T-helper 17 cell (primary cell): ENCODE measurements at regions not wholly inside any gene's neighbourhood (a gene's known extent, or its start where the extent isn't known, plus 50 kb on each side); places are given as distances from the start of the nearest gene placed in this dataset.

Source experiments
- ATAC-seq: fragments of 150-1000 bp; cut with Tn5 transposase; 2 replicates; pipeline ENCODE4 v1.10.0; 2021; ENCODE audit warnings: mild to moderate bottlenecking, moderate library complexity
- DNase-seq, 3 donors: peaks; one replicate each; pipeline versions ENCODE4 v3.0.0 to v3.0.0-alpha.2; 2020 to 2021
- H3K9me3 ChIP-seq: one replicate; pipeline ENCODE4 v1.7.0; 2013; ENCODE audit warnings: low read length, mild to moderate bottlenecking; ENCODE audit not compliant: control insufficient read depth, poor library complexity, severe bottlenecking
- H3K27ac Mint-ChIP-seq: one replicate; pipeline ENCODE4 v1.8.0; 2022; ENCODE audit warnings: mild to moderate bottlenecking, moderate library complexity, mixed read lengths
- H3K27me3 Mint-ChIP-seq: one replicate; pipeline ENCODE4 v1.8.0; 2022; ENCODE audit warnings: mixed read lengths
- H3K36me3 Mint-ChIP-seq: one replicate; pipeline ENCODE4 v1.8.0; 2022; ENCODE audit warnings: low read depth, mixed read lengths
- H3K4me1 Mint-ChIP-seq: one replicate; pipeline ENCODE4 v1.8.0; 2022; ENCODE audit warnings: mild to moderate bottlenecking, mixed read lengths
- H3K4me3 Mint-ChIP-seq: one replicate; pipeline ENCODE4 v1.8.0; 2022; ENCODE audit warnings: mild to moderate bottlenecking, moderate library complexity, mixed read lengths

GRCh38 chr3:29033511-29033910 is 247.4 kb upstream of the RBMS3 start:
- no peaks in the 10 kb centered on the region for H3K9me3 ChIP-seq
- Mint-ChIP-seq H3K27ac (no peak overlapping the region), H3K4me3 (no peak overlapping the region), H3K4me1 (no peaks in the 10 kb centered on the region), H3K36me3 (no peaks in the 10 kb centered on the region), H3K27me3 (no peaks in the 10 kb centered on the region)
- ATAC-seq (no peak), DNase-seq (no peak)

- Mint-ChIP-seq H3K4me3 (no peak overlapping the region), H3K27ac (no peak overlapping the region), H3K4me1 (no peaks in the 10 kb centered on the region), H3K36me3 (no peaks in the 10 kb centered on the region), H3K27me3 (no peaks in the 10 kb centered on the region)
- ATAC-seq (no peak), DNase-seq (no peak)
- H3K9me3 ChIP-seq = no peaks in the 10 kb centered on the region
These were observed 230.7 kb upstream of the RBMS3 start for GRCh38 chr3:29050155-29050554.

- DNase-seq (no peak), ATAC-seq (no peak)
- Mint-ChIP-seq H3K27ac (no peak overlapping the region), H3K27me3 (no peaks in the 10 kb centered on the region), H3K4me3 (no peak overlapping the region), H3K4me1 (no peaks in the 10 kb centered on the region), H3K36me3 (no peaks in the 10 kb centered on the region)
- no peaks in the 10 kb centered on the region for H3K9me3 ChIP-seq
These were observed 223.5 kb upstream of the RBMS3 start for GRCh38 chr3:29057326-29057725.

DNA sequence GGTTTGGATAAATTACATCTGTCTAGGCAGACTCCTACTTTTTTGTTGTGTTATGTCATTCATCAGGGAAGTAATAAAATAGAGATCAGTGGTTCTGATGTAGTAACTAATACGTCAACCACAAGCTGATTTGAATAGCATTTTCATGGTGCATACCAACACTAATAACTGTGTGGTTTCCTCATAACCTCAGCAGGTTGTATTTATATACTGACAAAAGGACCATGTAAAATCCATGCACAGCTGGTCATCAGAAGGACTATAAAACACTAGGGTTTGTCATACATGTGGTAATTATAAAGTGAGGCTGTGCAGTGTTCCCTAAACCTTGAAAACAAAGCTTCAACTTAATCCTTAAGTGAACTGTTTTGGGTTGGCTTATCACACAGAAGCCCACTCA is 216.8 kb upstream of the RBMS3 start:
- DNase-seq (no peak), ATAC-seq (no peak)
- H3K36me3 Mint-ChIP-seq = no peaks in the 10 kb centered on the region
- H3K4me3 Mint-ChIP-seq = no peak overlapping the region
- no peaks in the 10 kb centered on the region for H3K27me3 Mint-ChIP-seq
- no peak overlapping the region for H3K27ac Mint-ChIP-seq
- no peaks in the 10 kb centered on the region for H3K9me3 ChIP-seq
- H3K4me1 Mint-ChIP-seq = no peaks in the 10 kb centered on the region

DNA sequence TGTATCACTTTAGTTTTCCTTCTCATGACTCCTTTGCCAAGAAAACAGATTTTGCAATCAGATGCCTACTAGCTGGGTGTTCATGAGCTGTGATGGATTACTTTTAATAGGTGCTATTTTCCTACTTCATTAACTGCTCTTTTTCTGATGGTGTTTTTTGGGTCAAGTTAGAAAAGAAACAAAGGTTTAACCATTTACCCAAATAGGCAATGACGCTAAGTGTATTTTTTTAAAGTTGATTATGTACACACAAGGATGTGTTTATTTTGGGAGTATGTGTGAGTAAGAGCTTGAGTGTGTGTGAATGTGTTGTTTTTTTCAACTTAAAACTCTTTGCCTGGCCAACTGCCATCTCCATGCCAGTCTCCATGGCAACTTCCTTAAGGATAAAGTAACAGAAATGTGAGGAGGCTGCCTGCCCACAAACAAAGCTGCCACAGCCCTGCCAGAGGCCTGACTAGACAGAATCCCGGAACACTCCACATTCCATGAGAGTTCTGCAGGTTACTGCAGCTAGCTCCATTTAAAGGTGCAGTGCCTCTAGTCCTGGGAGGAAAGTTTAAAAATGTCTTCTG is 215.6 kb upstream of the RBMS3 start:
- Mint-ChIP-seq H3K36me3 (no peaks in the 10 kb centered on the region), H3K4me3 (no peak overlapping the region), H3K27ac (no peak overlapping the region), H3K4me1 (no peaks in the 10 kb centered on the region), H3K27me3 (no peaks in the 10 kb centered on the region)
- no peak for DNase-seq
- H3K9me3 ChIP-seq = no peaks in the 10 kb centered on the region
- no peak for ATAC-seq

DNA sequence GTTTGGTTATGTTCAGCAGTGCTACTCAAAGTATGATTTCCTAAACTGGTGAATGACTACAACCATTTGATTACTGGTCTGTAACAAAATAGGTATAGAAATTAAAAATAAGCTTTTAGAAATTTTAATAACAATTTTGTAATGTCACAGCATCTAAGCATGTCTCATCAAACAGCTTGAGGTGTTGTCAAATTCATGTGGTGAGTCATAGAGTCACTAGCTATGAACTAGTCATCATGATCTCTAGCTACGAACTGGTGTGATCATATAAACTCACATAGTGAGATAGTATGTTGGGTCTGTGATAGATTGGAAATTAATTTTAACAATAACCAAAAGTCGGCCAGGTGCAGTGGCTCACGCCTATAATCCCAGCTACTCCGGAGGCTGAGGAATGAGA is 213.9 kb upstream of the RBMS3 start:
- no peak for ATAC-seq
- Mint-ChIP-seq H3K36me3 (no peaks in the 10 kb centered on the region), H3K4me1 (no peaks in the 10 kb centered on the region), H3K27me3 (no peaks in the 10 kb centered on the region), H3K27ac (no peak overlapping the region), H3K4me3 (no peak overlapping the region)
- H3K9me3 ChIP-seq = no peaks in the 10 kb centered on the region
- no peak for DNase-seq

GRCh38 chr3:29070959-29071634 is 209.8 kb upstream of the RBMS3 start:
- Mint-ChIP-seq H3K4me3 (no peak overlapping the region), H3K27me3 (no peaks in the 10 kb centered on the region), H3K36me3 (no peaks in the 10 kb centered on the region), H3K4me1 (no peaks in the 10 kb centered on the region), H3K27ac (no peak overlapping the region)
- no peak for ATAC-seq
- H3K9me3 ChIP-seq = no peaks in the 10 kb centered on the region
- no peak for DNase-seq

- Mint-ChIP-seq H3K36me3 (no peaks in the 10 kb centered on the region), H3K4me1 (no peaks in the 10 kb centered on the region), H3K4me3 (no peak overlapping the region), H3K27me3 (no peaks in the 10 kb centered on the region), H3K27ac (no peak overlapping the region)
- DNase-seq (no peak), ATAC-seq (no peak)
- no peaks in the 10 kb centered on the region for H3K9me3 ChIP-seq
These were observed 208.3 kb upstream of the RBMS3 start for GRCh38 chr3:29072611-29073010.

DNA sequence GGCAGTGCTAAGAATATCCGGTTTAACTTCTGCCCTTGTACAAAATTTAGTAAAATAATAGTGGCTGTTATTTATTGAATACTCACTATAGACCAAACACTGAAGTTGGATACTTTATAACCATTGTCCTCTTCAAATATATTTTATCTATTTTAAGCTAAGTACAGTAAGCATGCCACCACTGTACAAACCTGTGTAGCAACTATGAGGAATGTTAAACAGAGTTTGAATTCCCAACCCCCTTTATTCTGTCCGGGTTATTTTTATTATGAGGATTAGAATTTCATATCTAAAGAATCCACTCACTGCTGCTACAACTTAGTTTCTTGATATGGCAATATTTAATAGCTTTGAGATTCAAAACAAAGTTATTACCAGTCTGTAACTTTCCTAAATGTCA is 203.5 kb upstream of the RBMS3 start:
- Mint-ChIP-seq H3K4me3 (no peak overlapping the region), H3K27me3 (no peaks in the 10 kb centered on the region), H3K4me1 (no peaks in the 10 kb centered on the region), H3K27ac (no peak overlapping the region), H3K36me3 (no peaks in the 10 kb centered on the region)
- no peak for ATAC-seq
- DNase-seq = no peak
- H3K9me3 ChIP-seq = no peaks in the 10 kb centered on the region

DNA sequence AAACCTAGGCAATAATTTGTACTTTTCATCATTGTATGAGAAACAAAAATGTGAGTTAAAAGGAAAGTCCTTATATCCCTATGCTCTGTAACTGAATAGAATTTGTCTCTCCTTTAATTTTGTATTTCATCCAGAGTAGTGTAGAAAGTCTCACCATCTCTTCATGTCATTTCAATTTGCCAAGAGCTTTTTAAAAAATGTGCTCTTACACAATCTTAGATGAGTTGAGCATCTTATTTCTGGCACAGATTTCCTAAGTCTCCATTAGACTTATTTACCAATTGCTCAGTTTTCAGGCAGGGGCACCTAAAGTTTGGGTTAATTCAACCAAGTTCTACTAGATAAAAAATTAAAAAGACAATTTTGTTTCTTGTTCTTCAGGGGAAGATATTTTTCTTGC is 201.5 kb upstream of the RBMS3 start:
- no peak overlapping the region for H3K4me3 Mint-ChIP-seq
- DNase-seq (no peak), ATAC-seq (no peak)
- H3K27ac Mint-ChIP-seq = no peak overlapping the region
- no peaks in the 10 kb centered on the region for H3K27me3 Mint-ChIP-seq
- no peaks in the 10 kb centered on the region for H3K9me3 ChIP-seq
- H3K36me3 Mint-ChIP-seq = no peaks in the 10 kb centered on the region
- H3K4me1 Mint-ChIP-seq = no peaks in the 10 kb centered on the region

- Mint-ChIP-seq H3K4me3 (no peak overlapping the region), H3K27me3 (no peaks in the 10 kb centered on the region), H3K27ac (no peak overlapping the region), H3K36me3 (no peaks in the 10 kb centered on the region), H3K4me1 (no peaks in the 10 kb centered on the region)
- DNase-seq = no peak
- H3K9me3 ChIP-seq = no peaks in the 10 kb centered on the region
- ATAC-seq = no peak
These were observed 199.9 kb upstream of the RBMS3 start for GRCh38 chr3:29080967-29081366.

DNA sequence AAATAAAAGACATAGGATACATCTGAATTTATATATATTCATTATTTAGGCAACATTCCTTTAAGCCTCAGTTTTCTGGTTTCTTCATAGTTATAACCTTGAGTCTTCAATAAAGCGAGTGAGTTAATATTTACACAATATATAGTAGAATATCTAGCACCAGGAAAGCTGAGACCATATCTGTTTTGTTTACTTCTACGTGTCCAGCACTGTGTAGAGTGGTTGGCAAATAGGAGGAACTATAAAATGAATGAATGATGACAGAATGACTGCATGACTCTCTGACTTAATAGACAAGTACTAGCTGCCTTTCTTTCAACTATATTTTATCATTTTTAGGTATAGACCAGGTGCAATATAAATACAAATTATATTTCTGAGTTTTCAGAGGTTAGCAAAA is 197.8 kb upstream of the RBMS3 start:
- no peaks in the 10 kb centered on the region for H3K9me3 ChIP-seq
- no peaks in the 10 kb centered on the region for H3K36me3 Mint-ChIP-seq
- no peak overlapping the region for H3K4me3 Mint-ChIP-seq
- H3K4me1 Mint-ChIP-seq = no peaks in the 10 kb centered on the region
- H3K27ac Mint-ChIP-seq = no peak overlapping the region
- DNase-seq = no peak
- H3K27me3 Mint-ChIP-seq = no peaks in the 10 kb centered on the region
- ATAC-seq = no peak

- ATAC-seq (no peak), DNase-seq (no peak)
- no peaks in the 10 kb centered on the region for H3K9me3 ChIP-seq
- H3K27me3 Mint-ChIP-seq = no peaks in the 10 kb centered on the region
- no peak overlapping the region for H3K4me3 Mint-ChIP-seq
- H3K4me1 Mint-ChIP-seq = no peaks in the 10 kb centered on the region
- no peak overlapping the region for H3K27ac Mint-ChIP-seq
- H3K36me3 Mint-ChIP-seq = no peaks in the 10 kb centered on the region
These were observed 197.2 kb upstream of the RBMS3 start for GRCh38 chr3:29083676-29084075.

DNA sequence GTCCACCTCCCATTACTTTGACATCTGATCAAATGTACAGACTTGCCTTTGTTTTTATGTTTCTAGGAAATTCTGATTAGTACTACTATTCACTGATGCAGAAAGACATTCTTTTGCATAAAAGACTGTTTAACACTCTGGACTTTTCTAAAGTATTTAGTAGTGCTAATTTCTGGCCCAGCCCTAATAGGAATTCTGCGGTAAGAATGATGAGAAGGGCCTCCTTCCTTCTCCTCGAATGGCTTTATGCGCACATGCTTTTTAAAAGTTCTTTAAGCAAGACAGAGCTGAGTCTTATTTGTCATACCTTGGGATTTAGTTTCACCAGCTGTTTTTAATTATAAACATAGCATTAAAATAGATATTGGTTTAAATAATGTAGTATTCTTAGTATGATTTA is 192.3 kb upstream of the RBMS3 start:
- H3K4me1 Mint-ChIP-seq = no peaks in the 10 kb centered on the region
- H3K9me3 ChIP-seq = no peaks in the 10 kb centered on the region
- ATAC-seq = no peak
- no peak for DNase-seq
- no peak overlapping the region for H3K27ac Mint-ChIP-seq
- no peaks in the 10 kb centered on the region for H3K36me3 Mint-ChIP-seq
- H3K27me3 Mint-ChIP-seq = no peaks in the 10 kb centered on the region
- H3K4me3 Mint-ChIP-seq = no peak overlapping the region
